ENCODE measurements at regions not wholly inside any gene's neighbourhood (a gene's known extent, or its start where the extent isn't known, plus 50 kb on each side); places are given as distances from the start of the nearest gene placed in this dataset.

GRCh38 chr5:91225848-91226686 lies 157.1 kb downstream of the ARRDC3 start:
- TF ChIP-seq CTCF (conservative IDR thresholded peaks at IDR 0.05; ENCODE audit: low read length), result peak; percentile 56
- no peak for TF ChIP-seq EZH2phosphoT487 (IDR thresholded peaks at IDR 0.05; ENCODE audit: borderline replicate concordance)
